IMR-90 (cell line): ENCODE measurements at regions not wholly inside any gene's neighbourhood (a gene's known extent, or its start where the extent isn't known, plus 50 kb on each side); places are given as distances from the start of the nearest gene placed in this dataset.
"Not testable (repeated sequence)": the region's sequence is repeated elsewhere in the genome, so short reads cannot be mapped to it uniquely, and the experiment has no call there.

Experiments
- BHLHE40 ChIP-seq: fragments of 150-350 bp; IDR thresholded peaks from 2 replicates; pipeline ENCODE4 v1.6.1; 2016; ENCODE audit warnings: mild to moderate bottlenecking, low read depth, low read length
- CEBPB ChIP-seq: IDR thresholded peaks from 2 replicates; pipeline ENCODE4 v1.6.1; 2012; ENCODE audit warnings: low read depth, low read length, improper control_type of control experiment
- CHD1 ChIP-seq: IDR thresholded peaks from 2 replicates; pipeline ENCODE4 v1.6.1; 2012; ENCODE audit warnings: low read depth, low read length, improper control_type of control experiment
- CTCF ChIP-seq: conservative IDR thresholded peaks from 2 replicates; pipeline ENCODE4 v1.5.1; 2012; ENCODE audit warnings: mild to moderate bottlenecking, low read depth, low read length, improper control_type of control experiment
- ELK1 ChIP-seq: fragments of 150-350 bp; IDR thresholded peaks from 2 replicates; pipeline ENCODE4 v1.6.1; 2016; ENCODE audit warnings: low read depth, mild to moderate bottlenecking, low read length, moderate library complexity, borderline replicate concordance
- FOS ChIP-seq: fragments of 150-350 bp; IDR thresholded peaks from 2 replicates; pipeline ENCODE4 v1.6.1; 2016; ENCODE audit warnings: low read depth, low read length
- MXI1 ChIP-seq: IDR thresholded peaks from 2 replicates; pipeline ENCODE4 v1.6.1; 2012; ENCODE audit warnings: low read depth, mild to moderate bottlenecking, low read length, moderate library complexity, borderline replicate concordance
- NFE2L2 ChIP-seq: fragments of 150-350 bp; IDR thresholded peaks from 2 replicates; pipeline ENCODE4 v1.6.1; 2016; ENCODE audit warnings: low read depth, mild to moderate bottlenecking, low read length
- POLR2A ChIP-seq: IDR thresholded peaks from 2 replicates; pipeline ENCODE4 v1.6.1; 2012; ENCODE audit warnings: mild to moderate bottlenecking, low read depth, low read length
- RAD21 ChIP-seq: IDR thresholded peaks from 2 replicates; pipeline ENCODE4 v1.6.1; 2012; ENCODE audit warnings: low read length, improper control_type of control experiment
- RCOR1 ChIP-seq: IDR thresholded peaks from 2 replicates; pipeline ENCODE4 v1.6.1; 2012; ENCODE audit warnings: mild to moderate bottlenecking, low read length, improper control_type of control experiment; ENCODE audit not compliant: insufficient replicate concordance
- RFX5 ChIP-seq: IDR thresholded peaks from 2 replicates; pipeline ENCODE4 v1.8.0; 2012; ENCODE audit warnings: low read depth, mild to moderate bottlenecking, low read length, moderate library complexity
- USF2 ChIP-seq: fragments of 150-350 bp; IDR thresholded peaks from 2 replicates; pipeline ENCODE4 v1.6.1; 2017; ENCODE audit warnings: mild to moderate bottlenecking, antibody characterized with exemption, low read length, low read depth

- not testable (repeated sequence) for TF ChIP-seq CTCF, POLR2A, RFX5, MXI1, RAD21, NFE2L2, FOS, RCOR1, USF2, CEBPB, ELK1, BHLHE40, CHD1
Measured at GRCh38 chr15:81870746-81871106, 175.1 kb downstream of the MEX3B start.
